ENCODE measurements at regions not wholly inside any gene's neighbourhood (a gene's known extent, or its start where the extent isn't known, plus 50 kb on each side); places are given as distances from the start of the nearest gene placed in this dataset.

- no peaks in the 10 kb centered on the region for H4K20me1 ChIP-seq (ENCODE audit: insufficient read depth)
- intact Hi-C loops (cut with micrococcal nuclease): loop anchor here (10.0 kb wide), 2 partner anchors 278 to 1498 kb away; no protein-coding TSS in a partner anchor
- no peak overlapping the region for H2AFZ ChIP-seq (ENCODE audit: low read depth, low read length, poor library complexity, severe bottlenecking)
- RAD21 ChIA-PET (ENCODE audit: low non-redundant PET in 1 of 2, low total read pairs in 2 of 2, uncharacterized antibody in 2 of 2, unreplicated experiment in 2 of 2): no interaction called here
- H3K9me3 ChIP-seq (ENCODE audit: control insufficient read depth in 1 of 2, insufficient read depth in 1 of 2, low read depth in 1 of 2, low read length in 2 of 2): no peaks in the 10 kb centered on the region
- TF ChIP-seq EZH2 (IDR thresholded peaks at IDR 0.05) (no peak), JUND (IDR thresholded peaks at IDR 0.05) (no peak), FOSL1 (IDR thresholded peaks at IDR 0.05; ENCODE audit: low read depth) (no peak), SIN3A (IDR thresholded peaks at IDR 0.05; ENCODE audit: low read depth) (no peak), MAX (IDR thresholded peaks at IDR 0.05) (no peak), YY1 (IDR thresholded peaks at IDR 0.05; ENCODE audit: extremely low read depth, insufficient replicate concordance, low read depth, low read length) (no peak), ZFX (IDR thresholded peaks at IDR 0.05) (no peak)
- ATAC-seq (no peak), DNase-seq (ENCODE audit: low read depth, low spot score) (no peak)
- no peaks in the 10 kb centered on the region for H3K36me3 ChIP-seq (ENCODE audit: control insufficient read depth in 1 of 2, insufficient read depth in 2 of 2, low read length in 2 of 2)
- no peaks in the 10 kb centered on the region for H3K79me2 ChIP-seq (ENCODE audit: insufficient read depth, low read length)
- POLR2A ChIA-PET: no interaction called here
- no peak overlapping the region for H3K9ac ChIP-seq (ENCODE audit: low read length)
- H3K9me2 ChIP-seq (ENCODE audit: insufficient read depth): no peaks in the 10 kb centered on the region
- no peaks in the 10 kb centered on the region for H3K4me1 ChIP-seq (ENCODE audit: control insufficient read depth in 1 of 2, insufficient read depth in 2 of 2, low read length in 2 of 2)
- CTCF ChIA-PET: no interaction called here
- BruUV-seq (replicated peaks): no TSS peak
- no peaks in the 10 kb centered on the region for H3K27me3 ChIP-seq (ENCODE audit: insufficient read depth, low read length)
- no peak overlapping the region for H3K4me3 ChIP-seq (replicated peaks in 1 of 2; ENCODE audit: low read depth in 1 of 2, low read length in 2 of 2)
- H3K4me2 ChIP-seq (ENCODE audit: low read length): no peak overlapping the region
- H3K27ac ChIP-seq (ENCODE audit: low read depth, low read length): no peak overlapping the region
Observed at GRCh38 chr12:105426766-105427165, 96.3 kb downstream of the C12orf75 start.

DNA sequence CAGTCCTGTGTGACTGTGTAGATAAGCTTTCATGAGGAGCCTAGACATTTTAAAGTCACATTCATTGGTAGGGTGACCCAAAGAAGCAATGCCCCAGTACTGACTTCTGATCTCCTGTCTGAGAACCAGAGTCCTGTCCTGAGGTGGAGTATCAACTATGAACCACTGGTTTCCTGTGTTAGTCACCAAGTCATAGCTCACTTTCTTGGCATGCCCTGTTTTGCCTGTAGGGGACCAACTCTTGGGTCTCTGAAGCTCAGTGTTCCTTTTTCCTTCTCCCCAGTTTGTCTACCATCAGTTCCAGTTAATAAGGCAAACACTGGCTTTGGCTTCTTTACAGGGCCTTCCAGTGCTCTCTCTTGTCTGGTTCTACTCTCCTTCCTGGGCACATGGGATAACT lies 97.4 kb downstream of the C12orf75 start:
- intact Hi-C loops (cut with micrococcal nuclease): loop anchor here (10.0 kb wide), 2 partner anchors 277 to 1497 kb away; no protein-coding TSS in a partner anchor

More for the DNA sequence above, 97.4 kb downstream of the C12orf75 start:
- no peak for DNase-seq (ENCODE audit: low read depth, low spot score)
- H3K4me2 ChIP-seq (ENCODE audit: low read length): no peak overlapping the region
- peak; percentile 73 for ATAC-seq
- CTCF ChIA-PET: no interaction called here
- H3K4me3 ChIP-seq (replicated peaks in 1 of 2; ENCODE audit: low read depth in 1 of 2, low read length in 2 of 2): no peak overlapping the region
- H3K27me3 ChIP-seq (ENCODE audit: insufficient read depth, low read length): no peaks in the 10 kb centered on the region
- no peaks in the 10 kb centered on the region for H3K36me3 ChIP-seq (ENCODE audit: control insufficient read depth in 1 of 2, insufficient read depth in 2 of 2, low read length in 2 of 2)
- RAD21 ChIA-PET (ENCODE audit: low non-redundant PET in 1 of 2, low total read pairs in 2 of 2, uncharacterized antibody in 2 of 2, unreplicated experiment in 2 of 2): interaction anchor here (0.5 to 0.6 kb wide), 2 partner anchors 78 to 517 kb away, joined by 4 to 5 read pairs; no protein-coding TSS in a partner anchor
- H4K20me1 ChIP-seq (ENCODE audit: insufficient read depth): no peaks in the 10 kb centered on the region
- H3K27ac ChIP-seq (ENCODE audit: low read depth, low read length): no peak overlapping the region
- H3K9me2 ChIP-seq (ENCODE audit: insufficient read depth): no peaks in the 10 kb centered on the region
- H3K9ac ChIP-seq (ENCODE audit: low read length): no peak overlapping the region
- no peaks in the 10 kb centered on the region for H3K79me2 ChIP-seq (ENCODE audit: insufficient read depth, low read length)
- no peaks in the 10 kb centered on the region for H3K9me3 ChIP-seq (ENCODE audit: control insufficient read depth in 1 of 2, insufficient read depth in 1 of 2, low read depth in 1 of 2, low read length in 2 of 2)
- no peak overlapping the region for H2AFZ ChIP-seq (ENCODE audit: low read depth, low read length, poor library complexity, severe bottlenecking)
- POLR2A ChIA-PET: no interaction called here
- no peaks in the 10 kb centered on the region for H3K4me1 ChIP-seq (ENCODE audit: control insufficient read depth in 1 of 2, insufficient read depth in 2 of 2, low read length in 2 of 2)
- BruUV-seq (replicated peaks): no TSS peak
- TF ChIP-seq RAD21 (IDR thresholded peaks at IDR 0.05; ENCODE audit: low read depth): 0 out of 2 replicates have a peak, but pooled peaks have one; percentile 13
- TF ChIP-seq CTCF (IDR thresholded peaks at IDR 0.05 in 2 of 3, conservative IDR thresholded peaks at IDR 0.05 in 1 of 3; ENCODE audit: borderline replicate concordance in 1 of 3, insufficient read depth in 1 of 3, low read depth in 2 of 3, low read length in 2 of 3): peak in 1 of 3 experiments; percentile 30; a peak in 2 of 6 replicates
- TF ChIP-seq FOSL1 (IDR thresholded peaks at IDR 0.05; ENCODE audit: low read depth): no peak
- no peak for TF ChIP-seq ZFX (IDR thresholded peaks at IDR 0.05)
- TF ChIP-seq CBX3 (IDR thresholded peaks at IDR 0.05; ENCODE audit: low read depth): no peak
